Fibroblast of mammary gland (primary cell): ENCODE measurements at regions not wholly inside any gene's neighbourhood (a gene's known extent, or its start where the extent isn't known, plus 50 kb on each side); places are given as distances from the start of the nearest gene placed in this dataset.
"Not testable (repeated sequence)": the region's sequence is repeated elsewhere in the genome, so short reads cannot be mapped to it uniquely, and the experiment has no call there.

Experiments
- DNase-seq: peaks from one replicate; pipeline ENCODE4 v3.0.0-alpha.2; 2010; ENCODE audit warnings: low read depth
- H3K4me3 ChIP-seq: 2 replicates; pipeline ENCODE4 v1.5.1; 2011; ENCODE audit warnings: low read depth, mild to moderate bottlenecking, low read length, moderate library complexity; ENCODE audit not compliant: control insufficient read depth
- CTCF ChIP-seq: conservative IDR thresholded peaks from 2 replicates; pipeline ENCODE4 v1.5.1; 2011; ENCODE audit warnings: low read depth, low read length, inconsistent platforms; ENCODE audit not compliant: control insufficient read depth, insufficient read depth

GRCh38 chr1:38190983-38191382 lies 144.4 kb upstream of the POU3F1 start:
- no peak overlapping the region for H3K4me3 ChIP-seq
- no peak for TF ChIP-seq CTCF
- DNase-seq = no peak

GRCh38 chr1:38187552-38187951 lies 141.0 kb upstream of the POU3F1 start:
- no peak for TF ChIP-seq CTCF
- DNase-seq = no peak

GRCh38 chr1:38186566-38186965 lies 140.0 kb upstream of the POU3F1 start:
- no peak overlapping the region for H3K4me3 ChIP-seq
- no peak for TF ChIP-seq CTCF
- DNase-seq = no peak

More at GRCh38 chr1:38187552-38187951, 141.0 kb upstream of the POU3F1 start:
- no peak overlapping the region for H3K4me3 ChIP-seq

GRCh38 chr1:38185913-38186312 lies 139.3 kb upstream of the POU3F1 start:
- no peak for TF ChIP-seq CTCF
- DNase-seq = no peak
- no peak overlapping the region for H3K4me3 ChIP-seq

- no peak for TF ChIP-seq CTCF
- DNase-seq = no peak
- H3K4me3 ChIP-seq = no peak overlapping the region
These were observed 137.2 kb upstream of the POU3F1 start for GRCh38 chr1:38183747-38184146.

- TF ChIP-seq CTCF = no peak
- no peak for DNase-seq
- H3K4me3 ChIP-seq = no peak overlapping the region
These were observed 136.5 kb upstream of the POU3F1 start for GRCh38 chr1:38183096-38183495.

- DNase-seq, H3K4me3 ChIP-seq: not testable (repeated sequence)
These were observed 133.8 kb upstream of the POU3F1 start for GRCh38 chr1:38180388-38180787.
